ENCODE measurements at regions not wholly inside any gene's neighbourhood (a gene's known extent, or its start where the extent isn't known, plus 50 kb on each side); places are given as distances from the start of the nearest gene placed in this dataset.

GRCh38 chr4:35365186-35365585 lies 879.1 kb downstream of the ARAP2 start:
- DNase-seq (ENCODE audit: low read depth, low spot score): no peak
- H3K4me3 ChIP-seq (ENCODE audit: low read length): no peak overlapping the region
- peaks cover 1% of the 10 kb centered on the region; the same call in 1 of the 2 replicates for H3K4me1 ChIP-seq (ENCODE audit: control insufficient read depth, insufficient read depth, low read length)
- H3K27me3 ChIP-seq (ENCODE audit: control insufficient read depth, insufficient read depth, low read length): no peaks in the 10 kb centered on the region
- H3K27ac ChIP-seq (ENCODE audit: low read length): no peak overlapping the region
- WGBS (ENCODE audit: insufficient coverage, insufficient read length): no CpG with 5 or more reads among the region's 1 CpG
- H3K36me3 ChIP-seq (ENCODE audit: control insufficient read depth, insufficient read depth, low read length): no peaks in the 10 kb centered on the region
- no peaks in the 10 kb centered on the region for H3K9me3 ChIP-seq (ENCODE audit: control insufficient read depth, insufficient read depth, low read length)

DNA sequence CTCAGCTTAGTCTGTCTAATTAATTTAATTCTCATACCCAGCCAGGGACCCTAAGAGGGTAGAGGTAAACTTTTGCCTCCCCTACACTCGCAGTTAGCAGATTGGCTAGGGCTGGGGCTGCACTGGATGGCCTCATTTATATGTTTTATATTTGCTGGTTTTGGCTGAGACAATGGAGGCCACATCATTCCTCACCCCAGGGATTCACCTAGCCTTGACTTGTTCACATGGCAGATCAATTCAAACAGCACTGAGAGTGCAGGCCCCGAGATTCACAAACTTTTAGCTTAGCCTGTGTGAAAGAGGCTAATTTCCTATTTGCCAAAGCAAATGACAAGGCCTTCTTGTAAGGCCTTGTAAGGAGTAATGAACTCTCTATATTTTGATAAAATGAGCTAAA lies 844.4 kb downstream of the ARAP2 start:
- no CpG with 5 or more reads among the region's 2 CpGs for WGBS (ENCODE audit: insufficient coverage, insufficient read length)
- Histone ChIP-seq H3K4me3 (ENCODE audit: low read length) (no peak overlapping the region), H3K27me3 (ENCODE audit: control insufficient read depth, insufficient read depth, low read length) (no peaks in the 10 kb centered on the region), H3K9me3 (ENCODE audit: control insufficient read depth, insufficient read depth, low read length) (no peaks in the 10 kb centered on the region), H3K27ac (ENCODE audit: low read length) (no peak overlapping the region), H3K36me3 (ENCODE audit: control insufficient read depth, insufficient read depth, low read length) (no peaks in the 10 kb centered on the region), H3K4me1 (ENCODE audit: control insufficient read depth, insufficient read depth, low read length) (no peaks in the 10 kb centered on the region)
- DNase-seq (ENCODE audit: low read depth, low spot score): no peak

- Histone ChIP-seq H3K36me3 (ENCODE audit: control insufficient read depth, insufficient read depth, low read length) (no peaks in the 10 kb centered on the region), H3K27me3 (ENCODE audit: control insufficient read depth, insufficient read depth, low read length) (no peaks in the 10 kb centered on the region), H3K27ac (ENCODE audit: low read length) (no peak overlapping the region), H3K4me1 (ENCODE audit: control insufficient read depth, insufficient read depth, low read length) (no peaks in the 10 kb centered on the region), H3K4me3 (ENCODE audit: low read length) (no peak overlapping the region), H3K9me3 (ENCODE audit: control insufficient read depth, insufficient read depth, low read length) (no peaks in the 10 kb centered on the region)
- DNase-seq (ENCODE audit: low read depth, low spot score): no peak
- WGBS (ENCODE audit: insufficient coverage, insufficient read length): no CpG with 5 or more reads among the region's 1 CpG
Measured at GRCh38 chr4:35423104-35423503, 821.2 kb downstream of the ARAP2 start.

DNA sequence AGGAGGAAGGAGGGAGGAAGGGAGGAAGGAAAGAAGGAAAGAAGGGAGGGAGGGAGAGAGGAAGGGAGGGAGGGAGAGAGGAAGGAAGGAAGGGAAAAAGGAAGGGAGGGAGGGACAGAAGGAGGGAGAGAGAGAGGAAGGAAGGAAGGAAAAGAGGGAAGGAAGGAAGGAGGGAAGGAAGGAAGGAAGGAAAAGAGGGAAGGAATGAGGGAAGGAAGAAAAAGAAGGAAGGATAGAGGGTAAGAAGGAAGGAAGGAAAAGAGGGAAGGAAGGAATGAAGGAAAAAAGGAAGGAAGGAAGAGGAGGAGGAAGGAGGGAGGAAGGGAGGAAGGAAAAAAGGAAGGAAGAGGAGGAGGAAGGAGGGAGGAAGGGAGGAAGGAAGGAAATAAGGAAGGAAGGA lies 796.8 kb downstream of the ARAP2 start:
- no peak overlapping the region for H3K27ac ChIP-seq (ENCODE audit: low read length)
- H3K36me3 ChIP-seq (ENCODE audit: control insufficient read depth, insufficient read depth, low read length): no peaks in the 10 kb centered on the region
- peaks cover 1% of the 10 kb centered on the region for H3K9me3 ChIP-seq (ENCODE audit: control insufficient read depth, insufficient read depth, low read length)
- H3K27me3 ChIP-seq (ENCODE audit: control insufficient read depth, insufficient read depth, low read length): no peaks in the 10 kb centered on the region
- H3K4me1 ChIP-seq (ENCODE audit: control insufficient read depth, insufficient read depth, low read length): no peaks in the 10 kb centered on the region
- no peak for DNase-seq (ENCODE audit: low read depth, low spot score)
- no peak overlapping the region for H3K4me3 ChIP-seq (ENCODE audit: low read length)

DNA sequence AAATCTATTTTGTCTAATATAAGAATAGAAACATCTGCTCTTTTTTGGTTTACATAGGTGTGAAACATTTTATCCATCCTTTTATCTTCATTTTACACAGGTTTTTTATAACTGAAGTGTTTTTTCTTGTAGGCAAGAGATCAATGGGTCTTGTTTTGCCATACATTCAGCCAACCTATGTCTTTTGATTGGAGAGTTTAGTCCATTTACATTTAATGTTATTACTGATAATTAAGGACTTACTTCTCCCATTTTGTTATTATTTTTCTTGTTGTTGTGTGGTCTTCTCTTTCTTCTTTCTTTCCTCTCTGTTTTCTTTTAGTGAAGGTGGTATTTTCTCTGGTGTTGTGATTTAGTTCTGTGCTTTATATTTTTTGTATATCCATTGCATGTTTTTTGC lies 785.3 kb downstream of the ARAP2 start:
- DNase-seq (ENCODE audit: low read depth, low spot score): no peak
- Histone ChIP-seq H3K27me3 (ENCODE audit: control insufficient read depth, insufficient read depth, low read length) (no peaks in the 10 kb centered on the region), H3K9me3 (ENCODE audit: control insufficient read depth, insufficient read depth, low read length) (no peaks in the 10 kb centered on the region), H3K4me1 (ENCODE audit: control insufficient read depth, insufficient read depth, low read length) (no peaks in the 10 kb centered on the region; the same call in 1 of the 2 replicates), H3K27ac (ENCODE audit: low read length) (no peak overlapping the region), H3K36me3 (ENCODE audit: control insufficient read depth, insufficient read depth, low read length) (no peaks in the 10 kb centered on the region), H3K4me3 (ENCODE audit: low read length) (no peak overlapping the region)

DNA sequence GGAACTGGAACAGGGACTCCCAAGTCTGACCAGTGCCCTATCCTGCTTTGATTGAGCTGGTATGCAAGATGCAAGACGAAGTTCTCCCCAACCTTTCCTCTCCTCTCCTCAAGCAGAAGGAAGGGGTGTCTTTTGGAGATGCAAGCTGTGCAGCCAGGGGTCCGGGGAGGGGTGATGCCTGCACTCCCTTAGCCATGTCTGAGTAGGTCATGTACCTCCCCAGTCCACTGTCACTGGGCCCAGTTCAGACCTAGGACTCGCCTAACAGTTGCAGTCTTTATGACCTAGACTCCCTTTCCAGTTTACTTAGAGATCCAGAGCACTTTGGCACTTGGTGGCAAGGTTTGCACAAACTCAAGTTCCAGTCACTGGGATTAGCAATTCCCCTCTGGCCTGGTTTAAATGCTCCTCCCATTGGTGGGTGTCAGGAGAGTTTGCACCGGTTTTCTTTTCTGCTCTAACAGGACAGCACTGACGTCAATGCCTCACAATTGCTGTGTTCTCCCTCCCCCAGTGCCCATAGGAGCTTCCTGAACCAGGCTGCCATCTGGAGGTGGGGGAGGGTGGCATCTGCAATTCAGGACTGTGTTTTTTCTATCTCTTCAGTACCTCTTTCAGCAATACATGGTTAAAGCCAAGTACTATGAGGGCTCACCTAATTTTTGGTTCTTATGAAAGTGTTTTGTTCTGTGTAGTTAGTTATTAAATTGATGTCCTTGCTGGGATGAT lies 782.2 kb downstream of the ARAP2 start:
- no peak overlapping the region for H3K4me3 ChIP-seq (ENCODE audit: low read length)
- H3K9me3 ChIP-seq (ENCODE audit: control insufficient read depth, insufficient read depth, low read length): no peaks in the 10 kb centered on the region
- H3K27me3 ChIP-seq (ENCODE audit: control insufficient read depth, insufficient read depth, low read length): no peaks in the 10 kb centered on the region
- no peak overlapping the region for H3K27ac ChIP-seq (ENCODE audit: low read length)
- WGBS (ENCODE audit: insufficient coverage, insufficient read length): no CpG with 5 or more reads among the region's 5 CpGs
- peak; percentile 16 for DNase-seq (ENCODE audit: low read depth, low spot score)
- no peaks in the 10 kb centered on the region; the same call in 1 of the 2 replicates for H3K4me1 ChIP-seq (ENCODE audit: control insufficient read depth, insufficient read depth, low read length)
- no peaks in the 10 kb centered on the region for H3K36me3 ChIP-seq (ENCODE audit: control insufficient read depth, insufficient read depth, low read length)

DNA sequence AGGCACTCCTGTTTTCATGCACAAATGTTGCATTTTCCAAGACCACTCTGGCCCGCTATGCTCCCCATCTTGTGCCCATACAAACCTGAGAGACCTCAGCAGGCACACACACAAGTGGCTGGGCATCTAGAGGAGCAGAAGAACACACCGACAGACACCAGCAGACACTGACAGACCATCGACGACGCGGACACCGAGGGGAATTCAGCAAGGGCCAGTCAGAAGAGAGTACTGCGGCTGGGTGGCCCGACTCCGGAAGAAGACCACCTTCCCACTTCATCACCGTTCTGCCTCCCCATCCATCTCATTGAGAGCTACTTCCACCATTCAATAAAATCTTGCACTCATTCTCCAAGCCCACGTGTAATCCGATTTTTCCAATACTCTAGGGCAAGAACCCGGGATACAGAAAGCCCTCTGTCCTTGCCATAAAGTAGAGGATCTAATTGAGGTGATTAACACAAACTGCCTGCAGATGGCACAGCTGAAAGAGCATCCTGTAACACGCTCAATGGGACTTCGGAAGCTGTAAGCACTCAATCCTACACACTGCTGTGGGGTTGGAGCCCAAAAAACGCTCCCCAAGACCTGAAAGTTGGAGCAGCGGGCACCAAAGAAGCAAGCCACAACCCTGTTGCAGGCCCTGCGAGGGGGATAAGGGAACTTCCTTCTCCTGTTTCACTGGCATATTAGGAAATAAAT lies 780.9 kb downstream of the ARAP2 start:
- WGBS (ENCODE audit: insufficient coverage, insufficient read length): no CpG with 5 or more reads among the region's 19 CpGs
- Histone ChIP-seq H3K4me1 (ENCODE audit: control insufficient read depth, insufficient read depth, low read length) (no peaks in the 10 kb centered on the region; the same call in 1 of the 2 replicates), H3K27ac (ENCODE audit: low read length) (no peak overlapping the region), H3K4me3 (ENCODE audit: low read length) (no peak overlapping the region), H3K27me3 (ENCODE audit: control insufficient read depth, insufficient read depth, low read length) (no peaks in the 10 kb centered on the region), H3K36me3 (ENCODE audit: control insufficient read depth, insufficient read depth, low read length) (no peaks in the 10 kb centered on the region), H3K9me3 (ENCODE audit: control insufficient read depth, insufficient read depth, low read length) (no peaks in the 10 kb centered on the region)
- DNase-seq (ENCODE audit: low read depth, low spot score): peak; percentile 1

GRCh38 chr4:35464964-35465528 lies 779.3 kb downstream of the ARAP2 start:
- Histone ChIP-seq H3K4me1 (ENCODE audit: control insufficient read depth, insufficient read depth, low read length) (no peaks in the 10 kb centered on the region; the same call in 1 of the 2 replicates), H3K27me3 (ENCODE audit: control insufficient read depth, insufficient read depth, low read length) (no peaks in the 10 kb centered on the region), H3K4me3 (ENCODE audit: low read length) (no peak overlapping the region), H3K27ac (ENCODE audit: low read length) (no peak overlapping the region), H3K36me3 (ENCODE audit: control insufficient read depth, insufficient read depth, low read length) (no peaks in the 10 kb centered on the region), H3K9me3 (ENCODE audit: control insufficient read depth, insufficient read depth, low read length) (no peaks in the 10 kb centered on the region)
- no peak for DNase-seq (ENCODE audit: low read depth, low spot score)

DNA sequence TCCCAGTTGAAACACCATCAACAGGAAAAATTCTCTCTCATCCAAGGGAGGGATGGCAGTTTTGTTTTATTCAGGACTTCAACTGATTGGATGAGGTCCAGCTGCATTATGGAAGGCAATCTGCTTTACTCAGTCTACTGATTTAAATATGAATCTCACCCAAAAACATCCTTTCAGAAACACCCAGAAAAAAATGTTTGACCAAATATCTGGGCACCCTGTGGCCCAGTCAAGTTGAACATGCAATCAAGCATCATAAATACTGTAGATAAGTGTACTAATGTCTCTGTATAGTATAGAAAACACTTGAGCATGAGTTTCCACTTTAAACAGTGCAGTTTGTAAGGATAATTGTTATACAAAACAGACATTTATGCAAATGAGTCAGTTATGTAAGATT lies 753.2 kb downstream of the ARAP2 start:
- no peaks in the 10 kb centered on the region for H3K9me3 ChIP-seq (ENCODE audit: control insufficient read depth, insufficient read depth, low read length)
- H3K27ac ChIP-seq (ENCODE audit: low read length): no peak overlapping the region
- H3K27me3 ChIP-seq (ENCODE audit: control insufficient read depth, insufficient read depth, low read length): no peaks in the 10 kb centered on the region
- DNase-seq (ENCODE audit: low read depth, low spot score): no peak
- no peak overlapping the region for H3K4me3 ChIP-seq (ENCODE audit: low read length)
- no peaks in the 10 kb centered on the region for H3K36me3 ChIP-seq (ENCODE audit: control insufficient read depth, insufficient read depth, low read length)
- H3K4me1 ChIP-seq (ENCODE audit: control insufficient read depth, insufficient read depth, low read length): no peaks in the 10 kb centered on the region

DNA sequence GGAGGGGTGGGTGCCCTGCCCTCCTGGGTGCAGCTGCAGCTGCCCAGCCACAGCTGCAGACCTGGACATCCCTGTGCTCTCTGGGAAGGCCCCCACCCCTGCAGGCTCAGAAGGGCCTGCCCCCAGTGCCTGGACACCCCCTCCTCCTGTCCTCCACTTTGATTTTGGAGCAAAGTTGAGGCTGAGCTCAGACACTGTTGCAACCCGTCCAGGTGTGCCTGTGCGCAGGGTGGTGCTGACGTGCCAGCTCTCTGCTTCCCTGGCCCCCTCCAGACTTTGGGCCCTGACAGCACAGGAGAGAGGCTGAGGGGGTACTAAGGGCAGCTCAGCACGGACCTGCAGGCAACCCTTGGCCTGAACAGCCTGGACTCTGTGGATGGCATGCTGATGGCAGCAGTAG lies 750.3 kb downstream of the ARAP2 start:
- Histone ChIP-seq H3K9me3 (ENCODE audit: control insufficient read depth, insufficient read depth, low read length) (no peaks in the 10 kb centered on the region), H3K27ac (ENCODE audit: low read length) (no peak overlapping the region), H3K36me3 (ENCODE audit: control insufficient read depth, insufficient read depth, low read length) (no peaks in the 10 kb centered on the region), H3K4me3 (ENCODE audit: low read length) (no peak overlapping the region), H3K27me3 (ENCODE audit: control insufficient read depth, insufficient read depth, low read length) (no peaks in the 10 kb centered on the region), H3K4me1 (ENCODE audit: control insufficient read depth, insufficient read depth, low read length) (no peaks in the 10 kb centered on the region)
- no peak for DNase-seq (ENCODE audit: low read depth, low spot score)
- WGBS (ENCODE audit: insufficient coverage, insufficient read length): no CpG with 5 or more reads among the region's 4 CpGs

GRCh38 chr4:35494955-35495354 lies 749.4 kb downstream of the ARAP2 start:
- H3K9me3 ChIP-seq (ENCODE audit: control insufficient read depth, insufficient read depth, low read length): no peaks in the 10 kb centered on the region
- H3K36me3 ChIP-seq (ENCODE audit: control insufficient read depth, insufficient read depth, low read length): no peaks in the 10 kb centered on the region
- no peak for DNase-seq (ENCODE audit: low read depth, low spot score)
- H3K4me1 ChIP-seq (ENCODE audit: control insufficient read depth, insufficient read depth, low read length): no peaks in the 10 kb centered on the region
- H3K27ac ChIP-seq (ENCODE audit: low read length): no peak overlapping the region
- no CpG with 5 or more reads among the region's 5 CpGs for WGBS (ENCODE audit: insufficient coverage, insufficient read length)
- no peak overlapping the region for H3K4me3 ChIP-seq (ENCODE audit: low read length)
- H3K27me3 ChIP-seq (ENCODE audit: control insufficient read depth, insufficient read depth, low read length): no peaks in the 10 kb centered on the region

All from iPS DF 6.9 (cell line).